ENCODE measurements at regions not wholly inside any gene's neighbourhood (a gene's known extent, or its start where the extent isn't known, plus 50 kb on each side); places are given as distances from the start of the nearest gene placed in this dataset.
"Not testable (repeated sequence)": the region's sequence is repeated elsewhere in the genome, so short reads cannot be mapped to it uniquely, and the experiment has no call there.

DNA sequence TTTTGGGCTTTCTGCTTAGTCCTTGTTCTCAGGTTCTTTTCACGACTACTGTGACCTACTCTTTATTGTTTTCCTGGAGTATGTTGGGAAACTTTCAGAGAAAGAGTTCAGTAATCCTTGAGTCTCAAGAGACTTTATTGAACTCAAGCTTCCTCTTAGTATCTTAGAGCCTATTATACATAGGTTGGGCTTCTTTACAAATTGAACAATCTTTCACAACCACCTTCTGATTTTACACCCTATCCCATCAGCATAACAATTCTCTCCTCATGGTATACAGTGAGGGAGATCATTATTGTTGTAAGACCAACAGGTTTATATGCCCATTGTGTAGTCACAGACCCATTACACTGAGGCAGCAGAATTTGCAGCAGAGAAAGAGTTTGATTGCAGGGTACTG is 193.2 kb upstream of the IGF1 start (continued):
- TF ChIP-seq RAD21 (IDR thresholded peaks at IDR 0.05 in 1 of 2, conservative IDR thresholded peaks at IDR 0.05 in 1 of 2; ENCODE audit: low read depth in 2 of 2, low read length in 2 of 2) (no peak), CTCF (IDR thresholded peaks at IDR 0.05; ENCODE audit: control extremely low read depth in 1 of 3, insufficient read depth in 1 of 3, low read depth in 1 of 3, low read length in 3 of 3) (no peak), BCL11A (IDR thresholded peaks at IDR 0.05; ENCODE audit: low read depth in 2 of 2, low read length in 2 of 2) (no peak)

GRCh38 chr12:102672212-102672611 is 191.8 kb upstream of the IGF1 start:
- H4K5ac ChIP-seq (ENCODE audit: insufficient read length, low read depth, low read length); H2BK120ac ChIP-seq (replicated peaks; ENCODE audit: low read depth, low read length); CTCF ChIA-PET (ENCODE audit: partially characterized antibody); H3K4me3 ChIP-seq (ENCODE audit: extremely low read depth in 1 of 4, insufficient read depth in 2 of 4, low read depth in 3 of 4, low read length in 4 of 4); H3K4ac ChIP-seq (replicated peaks; ENCODE audit: insufficient read length, low read depth, low read length); H3K79me2 ChIP-seq (ENCODE audit: control insufficient read depth in 1 of 2, insufficient read depth in 2 of 2, low read length in 2 of 2); H2BK20ac ChIP-seq (ENCODE audit: low read length); H4K8ac ChIP-seq (ENCODE audit: extremely low read depth, insufficient read depth, low read length); H2AK5ac ChIP-seq (ENCODE audit: low read depth, low read length); H3K36me3 ChIP-seq (ENCODE audit: control insufficient read depth in 2 of 4, insufficient read depth in 4 of 4, low read length in 3 of 4); H2BK15ac ChIP-seq (ENCODE audit: low read length); FAIRE-seq; H4K91ac ChIP-seq (replicated peaks; ENCODE audit: insufficient read length, low read length); H2BK12ac ChIP-seq (ENCODE audit: low read depth, low read length); H2BK5ac ChIP-seq (ENCODE audit: low read depth, low read length); H3K27me3 ChIP-seq (replicated peaks in 1 of 4; ENCODE audit: control insufficient read depth in 3 of 4, extremely low read depth in 1 of 4, insufficient read depth in 3 of 4, low read length in 3 of 4); DNase-seq (ENCODE audit: low read depth in 1 of 2, low spot score in 2 of 2); H2AFZ ChIP-seq (ENCODE audit: low read length); H3K23me2 ChIP-seq (ENCODE audit: low read depth, low read length); POLR2A ChIA-PET (ENCODE audit: partially characterized antibody); H3K4me2 ChIP-seq (ENCODE audit: insufficient read depth in 1 of 2, low read depth in 2 of 2, low read length in 2 of 2); H3K9ac ChIP-seq (replicated peaks in 1 of 4; ENCODE audit: extremely low read depth in 1 of 4, low read depth in 3 of 4, low read length in 3 of 4); H3K23ac ChIP-seq (ENCODE audit: insufficient read length); H3K79me1 ChIP-seq (ENCODE audit: low read depth, low read length); H3K4me1 ChIP-seq (replicated peaks in 1 of 4; ENCODE audit: control insufficient read depth in 3 of 4, insufficient read depth in 4 of 4, low read length in 3 of 4); H3K14ac ChIP-seq (ENCODE audit: insufficient read length); H3K27ac ChIP-seq (ENCODE audit: low read depth, low read length); H3K56ac ChIP-seq (replicated peaks; ENCODE audit: insufficient read length, low read depth, low read length); H4K20me1 ChIP-seq (replicated peaks in 1 of 2; ENCODE audit: control insufficient read depth in 1 of 2, insufficient read depth in 2 of 2, low read length in 2 of 2); H3K18ac ChIP-seq (ENCODE audit: extremely low read depth, low read length): not testable (repeated sequence)
- peaks cover 14% of the 10 kb centered on the region in 2 experiments; a peak in 3 of 4 replicates for H3K9me3 ChIP-seq (ENCODE audit: insufficient read depth in 2 of 2, low read depth in 1 of 2, low read length in 1 of 2)

Measured in H1 (cell line).